SK-MEL-5 (cell line): ENCODE measurements at regions not wholly inside any gene's neighbourhood (a gene's known extent, or its start where the extent isn't known, plus 50 kb on each side); places are given as distances from the start of the nearest gene placed in this dataset.

ENCODE experiments used
- DNase-seq: peaks from one replicate; pipeline ENCODE4 v3.0.0-alpha.2; 2016; ENCODE audit warnings: low read depth, low spot score
- in situ Hi-C: cut with HindIII; loops from 2 replicates; pipeline ENCODE4 v1.10.0; 2016; ENCODE audit warnings: low sequenced_read_pairs, high pct_unique_total_duplicates, low pct_unique_long_range_greater_than_20kb

DNA sequence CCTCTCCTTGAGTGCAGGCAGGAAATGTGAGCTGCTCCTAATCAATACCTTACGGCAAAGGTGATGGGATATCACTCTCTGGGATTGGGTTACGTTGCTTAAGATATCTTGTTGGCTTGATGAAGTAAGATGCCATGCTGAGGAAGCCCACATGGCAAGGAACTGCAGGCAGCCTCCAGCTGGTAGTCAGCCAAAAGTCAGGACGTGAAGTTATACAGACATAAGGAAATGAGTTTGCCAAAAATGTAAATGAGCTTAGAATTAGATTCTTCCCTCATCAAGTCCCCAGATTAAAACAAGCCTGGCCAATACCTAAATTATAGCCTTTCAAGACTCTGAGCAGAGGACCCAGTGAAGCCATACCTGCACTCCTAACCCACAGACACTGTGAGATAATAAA, 155.0 kb downstream of the QDPR start:
- DNase-seq: no peak
- in situ Hi-C loops: no loop called here

DNA sequence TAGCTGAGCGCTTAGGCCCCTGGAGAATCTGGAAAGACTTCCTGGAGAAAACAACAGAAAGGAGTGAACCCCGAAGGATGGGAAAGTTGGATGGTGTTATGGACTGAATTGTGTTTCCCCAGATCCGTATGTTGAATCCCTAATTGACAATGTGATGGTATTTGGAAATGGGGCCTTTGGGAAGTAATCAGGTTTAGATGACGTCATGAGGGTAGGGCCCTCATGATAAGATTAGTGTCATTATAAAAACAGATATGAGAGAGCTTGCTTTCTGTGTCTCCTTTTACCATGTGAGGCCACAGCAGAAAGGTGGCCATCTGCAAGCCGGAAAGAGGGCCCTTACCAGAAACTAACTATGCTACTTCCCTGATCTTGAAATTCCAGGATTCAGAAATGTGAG, 159.5 kb downstream of the QDPR start:
- DNase-seq: no peak
- in situ Hi-C loops: no loop called here

DNA sequence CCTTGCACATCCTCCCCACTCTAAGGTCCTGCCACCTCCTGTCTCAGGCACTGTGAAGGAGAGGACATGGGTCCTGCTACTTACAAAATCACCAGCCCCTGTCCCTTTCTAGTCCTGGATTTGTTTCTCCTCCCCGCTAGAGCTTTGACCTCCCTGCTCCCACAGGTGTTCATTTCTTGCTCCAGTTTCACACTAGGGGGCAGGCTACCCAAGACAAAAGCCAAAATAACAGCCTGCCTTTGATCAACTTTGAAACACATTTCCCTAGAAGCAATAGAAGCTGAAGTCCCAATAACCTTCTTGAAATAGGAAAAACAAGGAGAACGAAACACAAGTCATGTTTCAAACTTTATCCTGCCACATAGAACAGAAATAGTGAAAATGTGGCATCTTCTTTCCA, 164.4 kb downstream of the QDPR start:
- in situ Hi-C loops: no loop called here
- peak; percentile 64 for DNase-seq

DNA sequence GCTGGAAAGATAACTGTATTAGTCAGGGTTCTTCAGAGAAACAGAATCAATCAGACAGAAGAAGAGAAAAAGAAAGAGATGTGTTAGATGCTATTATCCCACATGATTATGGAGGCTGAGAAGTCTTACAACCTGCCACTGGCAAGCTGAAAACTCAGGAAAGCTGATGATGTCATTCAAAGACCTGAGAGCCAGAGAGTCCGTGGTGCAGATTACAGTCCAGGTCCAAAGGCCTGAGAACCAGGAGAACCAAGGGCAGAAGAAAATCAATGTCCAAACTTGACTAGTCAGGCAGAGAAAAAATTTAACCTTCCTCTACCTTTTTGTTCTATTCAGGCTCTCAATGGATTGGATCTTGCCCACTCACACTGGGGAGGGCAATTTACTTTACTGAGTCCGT, 172.5 kb downstream of the QDPR start:
- no peak for DNase-seq
- in situ Hi-C loops: no loop called here

DNA sequence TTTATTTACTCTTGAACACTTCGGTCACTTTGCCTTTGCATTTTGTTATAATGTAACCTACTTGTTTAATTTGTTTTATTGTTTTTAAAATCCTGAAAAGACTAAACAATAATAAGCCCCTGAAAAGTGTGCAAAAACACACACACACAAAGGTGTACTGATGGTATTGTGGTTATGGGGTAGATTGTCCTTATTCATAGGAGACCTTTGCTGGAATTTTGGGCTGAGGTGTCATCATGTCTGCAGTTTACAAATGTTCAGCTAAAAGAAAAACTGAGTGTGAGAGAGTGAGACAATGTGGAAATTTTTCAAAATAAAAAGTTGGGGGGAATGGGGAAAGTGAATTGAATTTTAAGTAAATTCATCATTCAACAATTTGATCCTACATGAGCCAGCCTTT, 174.9 kb downstream of the QDPR start:
- in situ Hi-C loops: no loop called here
- DNase-seq: no peak

DNA sequence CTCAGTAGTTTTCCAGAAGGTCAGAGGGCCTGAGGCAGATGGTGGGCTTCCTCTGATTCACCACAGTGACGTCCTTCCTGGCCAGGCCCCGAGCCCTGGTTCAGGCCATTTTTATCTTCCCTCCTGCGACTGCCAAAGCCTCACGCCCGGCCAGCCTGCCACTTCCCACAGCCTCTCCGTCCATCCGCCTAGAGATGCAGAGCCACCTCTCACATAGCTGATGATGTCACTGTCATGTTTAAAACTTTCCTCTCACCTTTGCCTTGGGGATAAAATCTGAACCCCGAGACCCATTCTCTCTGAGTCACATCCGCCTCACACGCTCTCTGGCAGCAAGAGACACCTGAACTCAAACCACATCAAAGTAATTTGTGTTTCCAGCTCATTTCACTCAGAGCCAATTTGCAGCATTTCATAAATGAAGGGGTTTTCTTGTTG, 175.3 kb downstream of the QDPR start:
- in situ Hi-C loops: no loop called here
- DNase-seq: peak; percentile 7

DNA sequence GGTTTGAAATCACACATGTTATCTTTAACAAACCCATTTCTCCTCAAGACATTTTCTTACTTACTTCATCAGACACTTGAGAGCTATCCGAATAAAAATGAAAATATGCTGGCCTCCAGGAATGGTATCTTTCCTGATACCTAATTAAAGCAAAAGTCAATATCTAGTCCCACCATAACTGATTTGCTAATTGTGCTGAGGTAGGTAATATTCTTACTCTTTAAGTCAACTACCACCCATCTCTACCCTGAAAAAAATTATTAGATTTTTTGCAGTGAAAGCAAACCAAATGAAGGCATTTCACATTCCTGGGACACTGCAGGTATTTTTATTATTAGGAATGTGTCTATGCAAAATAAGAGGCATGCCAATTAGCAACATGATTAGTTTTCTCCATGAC, 175.8 kb downstream of the QDPR start:
- in situ Hi-C loops: no loop called here
- no peak for DNase-seq

DNA sequence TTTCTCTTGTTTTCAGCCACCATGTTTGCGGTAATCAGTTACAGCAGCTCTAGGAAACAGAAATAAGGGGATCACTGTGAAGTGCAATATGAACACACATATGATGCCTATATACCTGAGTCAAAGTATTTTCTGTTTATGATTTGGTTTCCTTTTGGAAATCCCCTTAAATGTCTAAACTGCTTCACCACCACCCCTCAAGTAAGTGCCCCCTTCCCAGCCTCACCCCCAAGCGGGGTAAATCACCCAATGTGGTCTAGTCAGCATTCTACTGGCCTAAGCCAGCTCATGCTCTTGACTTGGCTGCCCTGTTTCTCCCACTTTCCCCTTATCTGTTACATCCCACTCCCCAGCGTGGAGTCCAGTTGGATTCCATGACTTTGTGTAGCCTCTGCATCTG, 176.5 kb downstream of the QDPR start:
- DNase-seq: no peak
- in situ Hi-C loops: no loop called here

DNA sequence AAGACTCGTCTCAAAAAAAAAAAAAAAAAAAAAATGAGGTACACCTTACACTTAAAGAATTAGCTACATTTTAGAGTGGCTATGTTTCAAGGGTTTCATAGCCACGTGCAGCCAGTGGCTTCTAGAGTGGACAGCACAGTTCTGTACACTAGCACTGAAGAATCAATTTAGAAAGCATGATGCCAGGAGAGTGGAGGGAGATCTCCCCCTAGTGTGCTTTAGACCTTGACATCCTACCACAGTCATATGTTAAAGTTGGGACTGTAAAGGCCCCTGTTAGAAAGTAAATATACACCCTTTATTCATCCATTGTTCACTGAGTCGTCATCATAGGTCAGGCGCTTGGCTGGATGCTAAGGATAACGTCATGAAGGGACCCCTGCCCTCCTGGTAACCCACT, 179.4 kb downstream of the QDPR start:
- in situ Hi-C loops: no loop called here
- no peak for DNase-seq

DNA sequence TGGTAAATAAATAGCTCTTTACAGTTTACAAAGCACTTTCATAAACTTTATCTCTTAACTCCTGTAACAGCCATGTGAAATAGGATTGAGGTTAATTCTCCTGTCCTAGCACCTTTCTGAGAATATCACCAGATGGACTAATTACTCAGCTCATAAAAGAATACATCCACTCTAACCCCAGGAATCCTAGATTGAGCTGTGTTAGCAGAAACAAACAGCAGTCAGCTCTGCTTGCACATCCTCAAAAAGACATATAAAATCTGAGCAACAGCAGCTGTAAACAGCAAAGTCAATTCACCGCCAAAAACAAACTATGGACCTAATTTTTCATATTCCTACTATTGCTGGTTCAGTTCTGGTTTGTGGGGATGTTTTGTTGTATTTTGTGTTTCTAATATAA, 182.8 kb downstream of the QDPR start:
- in situ Hi-C loops: no loop called here
- DNase-seq: no peak

DNA sequence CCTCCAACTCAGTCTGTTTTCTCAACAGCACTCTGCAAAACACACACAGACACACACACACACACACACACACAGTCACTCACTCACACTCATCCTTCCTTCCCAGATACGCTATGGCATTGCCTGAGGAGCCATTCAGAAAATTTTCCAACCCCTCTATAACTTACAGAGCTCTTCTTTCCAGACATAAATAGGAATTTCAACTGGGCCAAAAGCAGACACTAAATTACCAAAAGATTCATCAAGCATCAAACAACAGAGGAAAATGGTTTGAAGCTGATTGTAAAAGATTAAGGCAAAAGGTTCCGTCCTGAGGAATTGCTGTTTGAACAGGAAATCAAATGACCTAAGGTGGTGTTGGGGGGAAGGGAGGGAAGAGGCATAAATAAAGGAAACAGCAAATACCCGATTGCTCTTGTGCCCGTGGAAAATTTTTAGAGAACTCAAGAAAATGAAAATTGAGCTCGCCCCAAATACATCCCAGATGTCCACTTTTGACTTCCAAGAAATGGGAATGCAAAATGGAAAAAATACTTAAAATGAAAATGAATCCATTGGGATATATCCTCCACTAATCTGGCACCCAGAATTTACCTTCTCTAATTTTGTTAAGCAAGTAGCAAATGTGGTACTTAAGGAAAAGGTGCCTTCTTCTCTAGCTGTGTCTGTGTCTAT, 183.6 kb downstream of the QDPR start:
- no peak for DNase-seq

DNA sequence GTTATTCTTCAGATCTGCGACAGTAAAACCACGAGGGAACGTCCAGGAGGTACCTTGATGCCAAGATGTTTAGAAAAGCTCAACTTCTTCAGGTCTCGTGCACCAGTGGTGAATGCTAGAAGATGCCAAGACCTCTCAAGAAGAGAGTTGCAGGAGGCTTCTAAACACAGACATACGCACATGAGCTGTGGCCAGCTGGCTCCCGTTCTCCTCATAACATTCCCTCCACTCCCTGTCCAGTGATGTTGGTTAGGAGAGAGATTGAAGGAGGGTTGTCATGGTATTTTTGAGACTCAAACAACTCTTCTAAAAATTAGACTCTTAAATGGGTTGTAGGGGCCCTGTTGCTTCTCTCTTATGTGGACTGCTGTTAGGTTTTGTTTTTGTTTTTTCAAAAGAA, 184.3 kb downstream of the QDPR start:
- DNase-seq: no peak
- in situ Hi-C loops: no loop called here

More for the DNA sequence above, 183.6 kb downstream of the QDPR start:
- in situ Hi-C loops: no loop called here

DNA sequence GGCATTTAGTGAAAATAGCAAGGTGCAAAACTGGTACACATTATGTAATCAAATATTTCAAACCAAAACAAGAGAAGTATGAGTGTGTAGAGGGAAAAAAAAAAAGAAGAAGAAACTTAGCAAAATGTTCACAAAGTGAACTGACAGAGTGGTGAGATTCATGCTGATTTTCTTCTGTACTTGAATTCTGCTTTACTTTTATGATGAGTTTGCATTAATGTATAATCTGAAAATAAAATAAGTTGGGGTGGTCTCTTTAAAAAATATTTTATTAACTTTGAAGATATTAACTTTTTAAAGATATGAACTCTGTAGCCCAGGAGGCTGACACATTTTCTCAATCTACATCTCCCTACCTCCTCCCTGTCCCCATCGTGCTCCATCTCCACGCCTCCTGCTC, 185.1 kb downstream of the QDPR start:
- no peak for DNase-seq

DNA sequence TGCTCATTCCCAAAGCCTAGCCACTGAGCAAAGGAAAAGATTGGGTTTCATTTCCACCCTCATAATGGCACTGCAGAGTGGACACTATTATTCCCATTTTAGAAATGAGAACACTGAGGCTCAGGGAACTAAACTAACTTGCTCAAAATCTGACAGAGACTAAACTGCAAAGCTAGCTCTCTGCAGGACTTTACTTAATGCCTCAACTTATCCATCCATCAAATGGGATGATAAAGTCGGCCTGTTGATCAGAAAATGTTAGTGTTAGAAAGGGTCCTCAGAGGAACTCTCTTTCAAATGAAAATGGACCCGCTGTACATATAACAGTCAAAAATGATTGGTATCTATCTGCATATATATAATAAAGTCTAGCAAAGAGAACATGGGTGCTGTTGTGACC, 186.8 kb downstream of the QDPR start:
- no peak for DNase-seq
- in situ Hi-C loops: no loop called here

More for the DNA sequence above, 185.1 kb downstream of the QDPR start:
- in situ Hi-C loops: no loop called here

DNA sequence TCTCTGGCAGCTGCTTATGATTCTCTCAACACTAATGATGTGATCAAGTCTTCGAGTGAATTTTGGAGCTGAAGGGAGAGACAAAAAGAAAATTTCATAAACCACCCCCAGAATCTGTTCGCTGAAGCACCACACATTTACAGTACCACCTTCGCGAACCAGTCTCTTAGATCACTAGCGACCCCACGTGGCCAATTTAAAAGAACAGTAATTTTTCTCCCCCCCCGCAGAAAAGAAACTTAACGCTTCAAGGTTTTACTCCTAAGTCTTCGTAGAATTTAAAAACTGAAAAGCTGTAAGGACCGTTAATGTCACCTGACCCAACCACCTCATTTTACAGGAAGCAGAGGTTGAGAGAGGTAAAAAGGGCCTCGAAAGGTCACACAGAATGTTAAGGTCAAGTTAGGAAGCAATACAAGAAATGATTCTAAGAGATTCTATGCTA, 187.5 kb downstream of the QDPR start:
- peak; percentile 53 for DNase-seq
- in situ Hi-C loops: no loop called here

DNA sequence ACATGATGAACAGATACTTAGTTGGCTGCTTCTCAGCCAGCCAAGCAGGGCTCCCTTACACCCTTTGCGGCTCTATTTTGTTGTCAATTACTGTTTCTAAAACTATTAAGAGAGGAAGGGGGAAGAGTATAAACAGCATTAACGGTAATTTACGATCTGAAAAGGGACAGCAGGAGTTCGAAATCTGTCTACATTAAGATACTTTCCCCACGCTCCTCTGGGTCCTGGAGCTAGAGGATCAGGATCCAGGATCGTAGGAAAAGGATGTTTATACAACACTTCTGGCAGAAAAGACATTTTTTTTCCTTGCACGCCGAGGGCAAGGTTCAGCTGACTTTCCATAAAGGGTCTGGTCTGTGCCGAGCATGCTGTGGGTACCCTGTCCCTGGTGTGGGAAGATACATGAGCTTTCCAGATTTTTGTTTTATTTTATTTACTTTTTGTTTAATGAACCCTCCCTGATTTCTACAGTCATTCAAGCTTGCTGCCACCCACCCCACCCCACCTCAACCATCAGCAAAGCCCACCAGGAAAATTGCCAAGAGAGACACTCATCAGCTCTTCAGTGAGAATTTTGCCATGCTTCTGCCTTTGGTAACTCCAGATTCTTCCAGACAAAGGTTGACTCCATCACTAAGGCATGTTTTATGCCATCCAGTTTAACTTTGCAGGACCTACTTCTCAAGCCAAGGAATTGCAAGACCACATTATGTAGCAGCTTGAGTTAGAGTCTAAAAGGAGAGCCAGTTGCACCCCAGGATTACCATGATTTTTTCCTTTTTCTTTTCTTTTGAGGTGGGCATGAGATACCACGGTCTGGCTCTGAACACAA, 188.1 kb downstream of the QDPR start:
- in situ Hi-C loops: no loop called here
- DNase-seq: no peak

DNA sequence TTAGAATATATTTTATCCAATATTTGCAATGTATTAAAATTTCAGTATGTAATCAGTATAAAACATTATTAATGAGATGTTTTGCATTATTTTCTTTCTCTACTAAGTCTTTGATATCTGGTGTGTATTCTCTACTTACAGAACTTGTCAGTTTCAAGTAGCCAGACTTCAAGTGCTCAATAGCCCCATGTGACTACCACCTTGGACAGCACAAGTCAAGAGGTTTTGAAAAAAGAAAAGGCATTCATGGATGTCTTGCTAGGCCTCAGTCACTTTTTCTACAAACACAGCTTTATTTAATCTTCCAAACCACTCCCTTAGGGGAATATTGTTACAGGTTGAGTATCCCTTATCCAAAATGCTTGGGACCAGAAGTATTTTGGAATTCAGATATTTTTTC, 189.4 kb downstream of the QDPR start:
- in situ Hi-C loops: no loop called here
- DNase-seq: no peak

DNA sequence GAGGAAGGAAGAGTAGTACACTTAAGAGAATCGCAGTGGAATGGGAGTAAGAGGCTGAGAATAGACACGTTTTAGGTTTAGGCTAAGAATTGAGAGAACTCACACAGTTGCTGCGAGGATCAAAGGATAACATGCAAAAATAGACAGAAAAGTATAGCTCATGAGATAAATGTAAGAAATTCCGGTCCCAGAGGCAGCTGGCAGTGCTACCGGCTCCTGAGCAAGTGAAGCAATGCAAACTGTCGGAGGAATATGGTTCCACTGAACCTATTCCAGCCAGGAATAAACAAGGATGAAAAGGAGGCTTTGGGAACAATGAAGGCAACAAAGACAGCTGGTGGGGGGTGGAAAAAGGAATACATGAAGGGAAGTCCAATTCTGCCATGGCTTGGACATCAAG, 191.8 kb downstream of the QDPR start:
- no peak for DNase-seq
- in situ Hi-C loops: no loop called here

DNA sequence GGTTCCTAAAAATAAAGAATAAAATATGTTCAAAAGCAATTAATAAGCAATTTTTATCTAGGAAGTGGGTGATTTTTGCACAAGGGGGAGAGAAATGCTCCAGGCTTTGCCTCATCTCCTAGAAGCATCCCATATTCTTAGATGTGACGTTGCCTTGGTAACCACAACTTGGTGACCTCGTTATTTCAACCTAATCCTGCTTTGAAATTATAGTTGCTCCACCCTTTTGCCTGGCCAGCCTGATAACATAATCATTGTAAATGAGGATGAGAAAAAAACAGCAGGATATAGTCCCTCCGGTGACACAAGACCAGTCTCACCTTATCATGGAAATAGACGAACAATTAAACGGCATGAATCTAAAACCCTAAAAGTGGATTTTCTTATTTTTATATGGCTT, 194.4 kb downstream of the QDPR start:
- in situ Hi-C loops: no loop called here
- DNase-seq: no peak
